ENCODE measurements at regions not wholly inside any gene's neighbourhood (a gene's known extent, or its start where the extent isn't known, plus 50 kb on each side); places are given as distances from the start of the nearest gene placed in this dataset.

- Histone ChIP-seq H3K27me3 (ENCODE audit: control insufficient read depth, insufficient read depth, low read length) (no peaks in the 10 kb centered on the region), H3K9me3 (ENCODE audit: control insufficient read depth, insufficient read depth, low read length) (no peaks in the 10 kb centered on the region), H3K4me3 (ENCODE audit: low read depth, low read length) (no peak overlapping the region), H3K4me1 (ENCODE audit: control insufficient read depth, insufficient read depth, low read length) (no peaks in the 10 kb centered on the region), H3K27ac (ENCODE audit: low read depth, low read length) (no peak overlapping the region), H3K36me3 (ENCODE audit: control insufficient read depth, insufficient read depth, low read length) (no peaks in the 10 kb centered on the region)
- no peak for DNase-seq (ENCODE audit: low read depth in 4 of 6, low spot score in 6 of 6)
- WGBS (ENCODE audit: insufficient coverage) = no CpG with 5 or more reads among the region's 1 CpG
Observed at GRCh38 chr13:72590091-72590740, 137.2 kb downstream of the MZT1 start.

GRCh38 chr13:72586518-72586917 lies 140.9 kb downstream of the MZT1 start:
- no peak for DNase-seq (ENCODE audit: low read depth in 4 of 6, low spot score in 6 of 6)
- Histone ChIP-seq H3K36me3 (ENCODE audit: control insufficient read depth, insufficient read depth, low read length) (no peaks in the 10 kb centered on the region), H3K27ac (ENCODE audit: low read depth, low read length) (no peak overlapping the region), H3K4me3 (ENCODE audit: low read depth, low read length) (no peak overlapping the region), H3K9me3 (ENCODE audit: control insufficient read depth, insufficient read depth, low read length) (no peaks in the 10 kb centered on the region), H3K27me3 (ENCODE audit: control insufficient read depth, insufficient read depth, low read length) (no peaks in the 10 kb centered on the region), H3K4me1 (ENCODE audit: control insufficient read depth, insufficient read depth, low read length) (no peaks in the 10 kb centered on the region)
- WGBS (ENCODE audit: insufficient coverage) = 50% methylated on average over 2 of the region's 3 CpGs

GRCh38 chr13:72585254-72585653 lies 142.2 kb downstream of the MZT1 start:
- WGBS (ENCODE audit: insufficient coverage) = 93% methylated on average over 1 of the region's 2 CpGs
- Histone ChIP-seq H3K27me3 (ENCODE audit: control insufficient read depth, insufficient read depth, low read length) (no peaks in the 10 kb centered on the region), H3K27ac (ENCODE audit: low read depth, low read length) (no peak overlapping the region), H3K36me3 (ENCODE audit: control insufficient read depth, insufficient read depth, low read length) (no peaks in the 10 kb centered on the region), H3K9me3 (ENCODE audit: control insufficient read depth, insufficient read depth, low read length) (no peaks in the 10 kb centered on the region), H3K4me3 (ENCODE audit: low read depth, low read length) (no peak overlapping the region), H3K4me1 (ENCODE audit: control insufficient read depth, insufficient read depth, low read length) (no peaks in the 10 kb centered on the region)
- no peak for DNase-seq (ENCODE audit: low read depth in 4 of 6, low spot score in 6 of 6)

- H3K9me3 ChIP-seq (ENCODE audit: control insufficient read depth, insufficient read depth, low read length) = no peaks in the 10 kb centered on the region
- 83% methylated on average over 1 of the region's 2 CpGs for WGBS (ENCODE audit: insufficient coverage)
Observed at GRCh38 chr13:72571191-72571590, 156.2 kb downstream of the MZT1 start.

GRCh38 chr13:72570019-72570418 lies 157.4 kb downstream of the MZT1 start:
- Histone ChIP-seq H3K27ac (ENCODE audit: low read depth, low read length) (no peak overlapping the region), H3K4me1 (ENCODE audit: control insufficient read depth, insufficient read depth, low read length) (no peaks in the 10 kb centered on the region), H3K9me3 (ENCODE audit: control insufficient read depth, insufficient read depth, low read length) (no peaks in the 10 kb centered on the region), H3K27me3 (ENCODE audit: control insufficient read depth, insufficient read depth, low read length) (no peaks in the 10 kb centered on the region), H3K4me3 (ENCODE audit: low read depth, low read length) (no peak overlapping the region), H3K36me3 (ENCODE audit: control insufficient read depth, insufficient read depth, low read length) (no peaks in the 10 kb centered on the region)
- DNase-seq (ENCODE audit: low read depth in 4 of 6, low spot score in 6 of 6) = no peak
- WGBS (ENCODE audit: insufficient coverage) = no CpG with 5 or more reads among the region's 4 CpGs

More at GRCh38 chr13:72571191-72571590, 156.2 kb downstream of the MZT1 start:
- Histone ChIP-seq H3K4me3 (ENCODE audit: low read depth, low read length) (no peak overlapping the region), H3K27ac (ENCODE audit: low read depth, low read length) (no peak overlapping the region), H3K27me3 (ENCODE audit: control insufficient read depth, insufficient read depth, low read length) (no peaks in the 10 kb centered on the region), H3K36me3 (ENCODE audit: control insufficient read depth, insufficient read depth, low read length) (no peaks in the 10 kb centered on the region), H3K4me1 (ENCODE audit: control insufficient read depth, insufficient read depth, low read length) (no peaks in the 10 kb centered on the region)
- DNase-seq (ENCODE audit: low read depth in 4 of 6, low spot score in 6 of 6) = peak in 2 of 6 donors; percentile 3 to 66

GRCh38 chr13:72567566-72567965 lies 159.9 kb downstream of the MZT1 start:
- H3K9me3 ChIP-seq (ENCODE audit: control insufficient read depth, insufficient read depth, low read length) = no peaks in the 10 kb centered on the region
- DNase-seq (ENCODE audit: low read depth in 4 of 6, low spot score in 6 of 6) = peak in 1 of 6 donors; percentile 7
- WGBS (ENCODE audit: insufficient coverage) = 74% methylated on average over 3 of the region's 5 CpGs
- H3K27ac ChIP-seq (ENCODE audit: low read depth, low read length) = no peak overlapping the region
- no peak overlapping the region for H3K4me3 ChIP-seq (ENCODE audit: low read depth, low read length)
- no peaks in the 10 kb centered on the region for H3K36me3 ChIP-seq (ENCODE audit: control insufficient read depth, insufficient read depth, low read length)
- H3K27me3 ChIP-seq (ENCODE audit: control insufficient read depth, insufficient read depth, low read length) = no peaks in the 10 kb centered on the region
- H3K4me1 ChIP-seq (ENCODE audit: control insufficient read depth, insufficient read depth, low read length) = no peaks in the 10 kb centered on the region

GRCh38 chr13:72566526-72566925 lies 160.9 kb downstream of the MZT1 start:
- Histone ChIP-seq H3K9me3 (ENCODE audit: control insufficient read depth, insufficient read depth, low read length) (no peaks in the 10 kb centered on the region), H3K4me3 (ENCODE audit: low read depth, low read length) (no peak overlapping the region), H3K27me3 (ENCODE audit: control insufficient read depth, insufficient read depth, low read length) (no peaks in the 10 kb centered on the region)

GRCh38 chr13:72565893-72566292 lies 161.5 kb downstream of the MZT1 start:
- Histone ChIP-seq H3K4me3 (ENCODE audit: low read depth, low read length) (no peak overlapping the region), H3K27ac (ENCODE audit: low read depth, low read length) (no peak overlapping the region), H3K36me3 (ENCODE audit: control insufficient read depth, insufficient read depth, low read length) (no peaks in the 10 kb centered on the region), H3K27me3 (ENCODE audit: control insufficient read depth, insufficient read depth, low read length) (no peaks in the 10 kb centered on the region), H3K4me1 (ENCODE audit: control insufficient read depth, insufficient read depth, low read length) (no peaks in the 10 kb centered on the region), H3K9me3 (ENCODE audit: control insufficient read depth, insufficient read depth, low read length) (no peaks in the 10 kb centered on the region)
- no CpG with 5 or more reads among the region's 1 CpG for WGBS (ENCODE audit: insufficient coverage)
- DNase-seq (ENCODE audit: low read depth in 4 of 6, low spot score in 6 of 6) = peak; percentile 13 to 79 (median 28)

More at GRCh38 chr13:72566526-72566925, 160.9 kb downstream of the MZT1 start:
- no peak for DNase-seq (ENCODE audit: low read depth in 4 of 6, low spot score in 6 of 6)
- no peaks in the 10 kb centered on the region for H3K4me1 ChIP-seq (ENCODE audit: control insufficient read depth, insufficient read depth, low read length)
- H3K27ac ChIP-seq (ENCODE audit: low read depth, low read length) = no peak overlapping the region
- H3K36me3 ChIP-seq (ENCODE audit: control insufficient read depth, insufficient read depth, low read length) = no peaks in the 10 kb centered on the region
- WGBS (ENCODE audit: insufficient coverage) = no CpG with 5 or more reads among the region's 3 CpGs

GRCh38 chr13:72562686-72563085 lies 164.7 kb downstream of the MZT1 start:
- no peaks in the 10 kb centered on the region for H3K9me3 ChIP-seq (ENCODE audit: control insufficient read depth, insufficient read depth, low read length)
- no peak overlapping the region for H3K4me3 ChIP-seq (ENCODE audit: low read depth, low read length)
- H3K27ac ChIP-seq (ENCODE audit: low read depth, low read length) = no peak overlapping the region
- H3K36me3 ChIP-seq (ENCODE audit: control insufficient read depth, insufficient read depth, low read length) = no peaks in the 10 kb centered on the region
- no CpG with 5 or more reads among the region's 2 CpGs for WGBS (ENCODE audit: insufficient coverage)
- H3K27me3 ChIP-seq (ENCODE audit: control insufficient read depth, insufficient read depth, low read length) = no peaks in the 10 kb centered on the region
- no peaks in the 10 kb centered on the region for H3K4me1 ChIP-seq (ENCODE audit: control insufficient read depth, insufficient read depth, low read length)
- DNase-seq (ENCODE audit: low read depth in 4 of 6, low spot score in 6 of 6) = no peak

GRCh38 chr13:72561791-72562190 lies 165.6 kb downstream of the MZT1 start:
- H3K27ac ChIP-seq (ENCODE audit: low read depth, low read length) = no peak overlapping the region
- no peaks in the 10 kb centered on the region for H3K36me3 ChIP-seq (ENCODE audit: control insufficient read depth, insufficient read depth, low read length)
- no peaks in the 10 kb centered on the region for H3K4me1 ChIP-seq (ENCODE audit: control insufficient read depth, insufficient read depth, low read length)
- 71% methylated on average over 1 of the region's 2 CpGs for WGBS (ENCODE audit: insufficient coverage)
- no peak overlapping the region for H3K4me3 ChIP-seq (ENCODE audit: low read depth, low read length)
- H3K9me3 ChIP-seq (ENCODE audit: control insufficient read depth, insufficient read depth, low read length) = no peaks in the 10 kb centered on the region
- peak in 1 of 6 donors; percentile 36 for DNase-seq (ENCODE audit: low read depth in 4 of 6, low spot score in 6 of 6)
- H3K27me3 ChIP-seq (ENCODE audit: control insufficient read depth, insufficient read depth, low read length) = no peaks in the 10 kb centered on the region

All from spinal cord (tissue), 9 donors.